Smooth muscle cell (in vitro differentiated cells): ENCODE measurements at regions not wholly inside any gene's neighbourhood (a gene's known extent, or its start where the extent isn't known, plus 50 kb on each side); places are given as distances from the start of the nearest gene placed in this dataset.

Experiments used
- DNase-seq: peaks from one replicate; lab custom pipeline; 2025; ENCODE audit not compliant: unreplicated experiment; lab: John Stamatoyannopoulos, UW
- H2AFZ ChIP-seq: fragments of 200-600 bp; sonication (generic); 2 replicates; pipeline ENCODE4 v1.6.0; 2016; ENCODE audit warnings: antibody characterized with exemption, low read depth, mild to moderate bottlenecking
- H3F3A ChIP-seq: fragments of 200-600 bp; sonication (generic); 2 replicates; pipeline ENCODE4 v1.6.0; 2017; ENCODE audit warnings: antibody characterized with exemption, low read depth
- H3K27ac ChIP-seq: fragments of 200-600 bp; sonication (generic); 2 replicates; pipeline ENCODE4 v1.5.1; 2016; ENCODE audit warnings: low read depth, mild to moderate bottlenecking
- H3K27me3 ChIP-seq: fragments of 200-600 bp; sonication (generic); 2 replicates; pipeline ENCODE4 v1.6.1; 2016; ENCODE audit warnings: low read depth, mild to moderate bottlenecking
- H3K36me3 ChIP-seq: fragments of 200-600 bp; sonication (generic); 2 replicates; pipeline ENCODE4 v1.5.1; 2016; ENCODE audit warnings: low read depth
- H3K4me1 ChIP-seq: fragments of 200-600 bp; sonication (generic); 2 replicates; pipeline ENCODE4 v1.5.1; 2016; ENCODE audit warnings: low read depth
- H3K4me2 ChIP-seq: fragments of 200-600 bp; sonication (generic); 2 replicates; pipeline ENCODE4 v1.6.0; 2016; ENCODE audit warnings: mild to moderate bottlenecking
- H3K4me3 ChIP-seq: fragments of 200-600 bp; sonication (generic); 2 replicates; pipeline ENCODE4 v1.5.1; 2016; ENCODE audit warnings: mild to moderate bottlenecking
- H3K79me2 ChIP-seq: fragments of 200-600 bp; sonication (generic); 2 replicates; pipeline ENCODE4 v1.6.0; 2016; ENCODE audit warnings: low read depth, mild to moderate bottlenecking
- H3K9ac ChIP-seq: fragments of 200-600 bp; sonication (generic); 2 replicates; pipeline ENCODE4 v1.6.0; 2016; ENCODE audit warnings: low read depth
- H3K9me3 ChIP-seq: fragments of 200-600 bp; sonication (generic); replicated peaks from 2 replicates; pipeline ENCODE4 v1.5.1; 2016; ENCODE audit warnings: low read depth
- H4K20me1 ChIP-seq: fragments of 200-600 bp; sonication (generic); 2 replicates; pipeline ENCODE4 v1.6.0; 2016; ENCODE audit warnings: low read depth
- WGBS: methylation state at CpG from one replicate; pipeline ENCODE4 v1.1.7; 2016; ENCODE audit warnings: low lambda C conversion rate; 5-methylcytosine and 5-hydroxymethylcytosine counted together
- TF ChIP-seq, protein P1 (sequence below): fragments of 200-600 bp; sonication (generic); IDR thresholded peaks from 2 replicates; pipeline ENCODE4 v1.5.1; 2017; ENCODE audit warnings: borderline replicate concordance, mild to moderate bottlenecking, antibody characterized with exemption; ENCODE audit not compliant: insufficient read depth, poor library complexity, severe bottlenecking

DNA sequence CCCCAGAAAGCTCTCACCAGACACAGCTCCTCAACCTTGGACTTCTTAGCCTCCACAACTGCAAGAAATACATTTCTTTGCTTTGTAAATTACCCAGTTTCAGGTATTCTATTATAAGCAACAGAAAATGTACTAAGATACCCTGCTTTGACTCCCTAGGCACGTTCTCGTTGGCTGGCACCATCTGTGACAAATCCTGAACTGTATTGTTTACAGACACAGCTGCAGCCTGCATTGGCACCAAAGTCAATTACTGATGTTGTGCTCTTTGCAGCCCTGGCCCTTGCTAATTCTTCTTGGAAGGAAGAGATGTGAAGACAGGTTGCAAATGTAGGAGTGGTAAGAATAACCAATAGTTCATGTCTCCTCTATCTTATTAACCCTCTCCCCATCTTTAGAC lies 72.7 kb upstream of the FAM136A start:
- DNase-seq: no peak
- no peak overlapping the region for H3K4me3 ChIP-seq
- no peaks in the 10 kb centered on the region for H3K36me3 ChIP-seq
- H3K9ac ChIP-seq: no peak overlapping the region
- 67% methylated on average over 2 of the region's 2 CpGs for WGBS
- H3F3A ChIP-seq: no peaks in the 10 kb centered on the region
- no peaks in the 10 kb centered on the region for H3K9me3 ChIP-seq
- peaks cover 3% of the 10 kb centered on the region for H3K4me1 ChIP-seq
- TF ChIP-seq, protein P1, sequence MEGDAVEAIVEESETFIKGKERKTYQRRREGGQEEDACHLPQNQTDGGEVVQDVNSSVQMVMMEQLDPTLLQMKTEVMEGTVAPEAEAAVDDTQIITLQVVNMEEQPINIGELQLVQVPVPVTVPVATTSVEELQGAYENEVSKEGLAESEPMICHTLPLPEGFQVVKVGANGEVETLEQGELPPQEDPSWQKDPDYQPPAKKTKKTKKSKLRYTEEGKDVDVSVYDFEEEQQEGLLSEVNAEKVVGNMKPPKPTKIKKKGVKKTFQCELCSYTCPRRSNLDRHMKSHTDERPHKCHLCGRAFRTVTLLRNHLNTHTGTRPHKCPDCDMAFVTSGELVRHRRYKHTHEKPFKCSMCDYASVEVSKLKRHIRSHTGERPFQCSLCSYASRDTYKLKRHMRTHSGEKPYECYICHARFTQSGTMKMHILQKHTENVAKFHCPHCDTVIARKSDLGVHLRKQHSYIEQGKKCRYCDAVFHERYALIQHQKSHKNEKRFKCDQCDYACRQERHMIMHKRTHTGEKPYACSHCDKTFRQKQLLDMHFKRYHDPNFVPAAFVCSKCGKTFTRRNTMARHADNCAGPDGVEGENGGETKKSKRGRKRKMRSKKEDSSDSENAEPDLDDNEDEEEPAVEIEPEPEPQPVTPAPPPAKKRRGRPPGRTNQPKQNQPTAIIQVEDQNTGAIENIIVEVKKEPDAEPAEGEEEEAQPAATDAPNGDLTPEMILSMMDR: no peak
- no peak overlapping the region for H3K27ac ChIP-seq
- H3K4me2 ChIP-seq: no peak overlapping the region
- H4K20me1 ChIP-seq: no peaks in the 10 kb centered on the region
- no peaks in the 10 kb centered on the region for H3K79me2 ChIP-seq
- H3K27me3 ChIP-seq: peaks cover 4% of the 10 kb centered on the region
- H2AFZ ChIP-seq: no peak overlapping the region

DNA sequence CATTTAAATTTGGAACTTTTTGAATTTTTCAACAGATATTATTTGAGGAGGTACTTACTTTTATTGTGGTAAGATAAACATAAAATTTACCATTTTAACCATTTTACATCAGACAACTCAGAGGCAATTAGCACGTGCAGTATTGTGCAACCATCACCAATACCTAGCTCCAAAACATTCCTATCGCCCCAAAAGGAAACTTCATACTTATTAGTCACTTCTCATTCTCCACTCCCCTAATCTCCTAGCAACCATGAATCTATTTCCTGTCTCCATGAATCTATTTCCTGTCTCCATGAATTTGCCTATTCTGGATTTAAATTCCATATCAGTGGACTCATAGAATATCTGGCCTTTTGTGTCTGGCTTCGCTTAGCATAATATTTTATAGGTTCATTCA lies 69.9 kb upstream of the FAM136A start:
- Histone ChIP-seq H3K9ac (no peak overlapping the region), H3K4me1 (no peaks in the 10 kb centered on the region), H3K79me2 (no peaks in the 10 kb centered on the region), H3F3A (no peaks in the 10 kb centered on the region), H3K4me3 (no peak overlapping the region), H3K27ac (no peak overlapping the region), H2AFZ (no peak overlapping the region), H3K27me3 (no peaks in the 10 kb centered on the region), H3K9me3 (no peaks in the 10 kb centered on the region), H3K4me2 (no peak overlapping the region), H3K36me3 (no peaks in the 10 kb centered on the region), H4K20me1 (no peaks in the 10 kb centered on the region)
- TF ChIP-seq, protein P1: no peak
- 59% methylated on average over 3 of the region's 3 CpGs for WGBS
- no peak for DNase-seq

DNA sequence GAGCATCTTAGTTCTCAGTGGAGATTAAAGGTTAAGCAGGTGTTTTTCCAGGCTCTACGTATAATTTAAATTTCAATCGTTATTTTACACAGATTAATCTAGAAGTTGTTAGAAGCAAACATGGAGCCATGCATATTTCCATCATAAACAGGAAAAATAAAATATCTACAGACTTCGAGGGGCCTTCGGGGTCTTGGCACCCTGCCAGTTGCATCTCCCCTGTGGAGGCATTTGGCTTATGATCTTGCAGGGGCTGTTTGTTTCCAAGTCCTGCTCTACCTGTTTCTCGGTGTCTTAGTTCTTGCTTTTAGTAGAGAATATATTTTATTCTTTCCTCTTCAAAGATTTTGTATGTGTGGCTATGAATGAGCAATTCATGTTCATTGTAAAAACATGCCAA lies 67.2 kb upstream of the FAM136A start:
- H3F3A ChIP-seq: no peaks in the 10 kb centered on the region
- no peak overlapping the region for H3K4me3 ChIP-seq
- H3K4me1 ChIP-seq: no peaks in the 10 kb centered on the region
- WGBS: 72% methylated on average over 5 of the region's 5 CpGs
- H4K20me1 ChIP-seq: no peaks in the 10 kb centered on the region
- no peak overlapping the region for H3K9ac ChIP-seq
- H3K79me2 ChIP-seq: no peaks in the 10 kb centered on the region
- H3K9me3 ChIP-seq: no peaks in the 10 kb centered on the region
- TF ChIP-seq, protein P1: no peak
- H3K36me3 ChIP-seq: no peaks in the 10 kb centered on the region
- no peak overlapping the region for H2AFZ ChIP-seq
- no peak overlapping the region for H3K4me2 ChIP-seq
- H3K27ac ChIP-seq: no peak overlapping the region
- DNase-seq: no peak
- no peaks in the 10 kb centered on the region for H3K27me3 ChIP-seq

DNA sequence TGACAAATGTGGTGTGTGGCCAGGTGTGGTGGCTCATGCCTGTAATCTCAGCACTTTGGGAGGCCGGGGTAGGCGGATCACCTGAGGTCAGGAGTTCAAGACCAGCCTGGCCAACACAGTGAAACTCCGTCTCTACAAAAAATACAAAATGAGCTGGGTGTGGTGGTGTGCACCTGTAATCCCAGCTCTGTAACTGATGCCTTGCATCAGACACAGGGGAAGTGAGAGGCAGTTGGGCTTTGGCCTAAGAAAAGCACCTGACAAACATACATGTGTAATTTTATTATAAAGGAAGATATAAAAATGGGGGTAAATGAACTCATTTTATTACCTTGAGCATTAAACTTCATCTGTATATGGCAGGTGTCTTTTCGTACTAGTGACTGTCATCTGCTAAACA lies 66.7 kb upstream of the FAM136A start:
- H3K9me3 ChIP-seq: no peaks in the 10 kb centered on the region
- H4K20me1 ChIP-seq: no peaks in the 10 kb centered on the region
- no peak overlapping the region for H3K27ac ChIP-seq
- WGBS: 80% methylated on average over 4 of the region's 4 CpGs
- no peak overlapping the region for H2AFZ ChIP-seq
- H3K4me1 ChIP-seq: no peaks in the 10 kb centered on the region
- H3K9ac ChIP-seq: no peak overlapping the region
- no peaks in the 10 kb centered on the region for H3K27me3 ChIP-seq
- H3K4me2 ChIP-seq: no peak overlapping the region
- no peaks in the 10 kb centered on the region for H3F3A ChIP-seq
- TF ChIP-seq, protein P1: no peak
- H3K4me3 ChIP-seq: no peak overlapping the region
- no peaks in the 10 kb centered on the region for H3K79me2 ChIP-seq
- DNase-seq: no peak
- no peaks in the 10 kb centered on the region for H3K36me3 ChIP-seq
